Muscle layer of duodenum (tissue), 2 donors: ENCODE measurements at regions not wholly inside any gene's neighbourhood (a gene's known extent, or its start where the extent isn't known, plus 50 kb on each side); places are given as distances from the start of the nearest gene placed in this dataset.

Source experiments
- H3K27ac ChIP-seq: one replicate; pipeline ENCODE4 v1.7.0; 2013; ENCODE audit warnings: mild to moderate bottlenecking, low read length
- H3K27me3 ChIP-seq: one replicate; pipeline ENCODE4 v1.7.0; 2013; ENCODE audit warnings: low read depth, mild to moderate bottlenecking, control low read depth, low read length
- H3K36me3 ChIP-seq, 2 donors: one replicate each; pipeline ENCODE4 v1.7.0; 2013; ENCODE audit warnings: low read length in 2 of 2, control low read depth in 1 of 2, mild to moderate bottlenecking in 1 of 2; ENCODE audit not compliant: insufficient read depth in 2 of 2, control insufficient read depth in 1 of 2
- H3K4me1 ChIP-seq, 2 donors: one replicate each; pipeline ENCODE4 v1.7.0; 2013; ENCODE audit warnings: low read length in 2 of 2, mild to moderate bottlenecking in 2 of 2, control low read depth in 1 of 2, moderate library complexity in 1 of 2; ENCODE audit not compliant: insufficient read depth in 2 of 2, control insufficient read depth in 1 of 2
- H3K4me3 ChIP-seq, 2 donors: one replicate each; pipeline ENCODE4 v1.7.0; 2013; ENCODE audit warnings: low read length in 2 of 2, low read depth in 1 of 2, mild to moderate bottlenecking in 1 of 2
- H3K9me3 ChIP-seq, 2 donors: one replicate each; pipeline ENCODE4 v1.7.0; 2013; ENCODE audit warnings: low read length in 2 of 2, control low read depth in 1 of 2, mild to moderate bottlenecking in 1 of 2; ENCODE audit not compliant: control insufficient read depth in 1 of 2
- donor health status: healthy.

DNA sequence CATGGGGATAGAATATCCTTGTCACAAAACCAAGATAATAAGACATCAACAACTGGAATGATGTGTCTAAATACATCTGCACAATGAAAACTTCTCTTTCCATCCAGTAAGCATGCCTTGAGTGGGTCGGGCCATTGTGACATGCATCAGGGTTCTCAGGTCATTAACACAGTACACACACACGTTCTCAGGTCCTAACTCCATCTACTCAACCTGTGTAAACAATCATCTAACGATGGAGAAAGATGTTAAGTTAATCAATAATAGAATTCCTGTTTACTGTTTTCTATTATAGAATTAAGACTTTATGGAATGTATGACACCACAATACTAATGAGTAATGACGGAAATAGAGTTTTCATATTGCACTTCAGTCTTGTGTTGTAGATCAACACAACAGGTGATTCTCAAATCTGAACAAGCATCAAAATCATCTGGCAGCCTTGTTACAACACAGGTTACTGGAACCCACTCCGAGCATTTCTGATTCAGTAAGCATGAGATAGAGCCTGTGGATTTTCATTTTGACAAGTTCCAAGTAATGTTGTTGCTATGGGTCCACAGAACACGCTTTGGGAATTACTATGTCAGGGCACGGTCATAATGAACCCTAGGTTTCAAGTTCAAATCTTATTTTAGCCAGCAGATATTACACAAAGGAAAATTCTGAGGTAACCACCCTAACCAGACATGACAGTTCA is 315.8 kb upstream of the TEX13C start:
- Histone ChIP-seq H3K4me1 (no peaks in the 10 kb centered on the region), H3K4me3 (no peak overlapping the region), H3K27ac (no peak overlapping the region), H3K36me3 (no peaks in the 10 kb centered on the region), H3K27me3 (no peaks in the 10 kb centered on the region), H3K9me3 (no peaks in the 10 kb centered on the region)

DNA sequence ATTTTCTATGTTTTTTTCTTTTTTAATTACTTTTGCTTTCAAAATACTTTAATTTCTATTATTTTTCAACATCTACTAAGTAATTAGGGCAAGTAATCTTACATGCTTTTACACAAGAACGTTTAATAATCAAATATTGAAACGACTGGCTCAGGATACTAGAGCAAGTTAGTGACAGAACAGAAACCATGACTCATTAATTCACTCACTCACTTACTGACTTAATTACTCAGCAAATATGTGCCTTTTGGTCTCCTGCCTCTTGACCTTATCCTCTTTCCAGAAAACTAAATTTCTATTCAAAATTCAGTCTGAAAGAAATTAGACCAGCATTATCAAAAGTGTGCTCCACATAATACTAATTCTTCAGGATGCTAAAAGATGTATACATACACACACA is 314.9 kb upstream of the TEX13C start:
- Histone ChIP-seq H3K27me3 (no peaks in the 10 kb centered on the region), H3K36me3 (no peaks in the 10 kb centered on the region), H3K4me3 (no peak overlapping the region), H3K9me3 (no peaks in the 10 kb centered on the region), H3K4me1 (no peaks in the 10 kb centered on the region), H3K27ac (no peak overlapping the region)

GRCh38 chrX:125005863-125006262 is 313.8 kb upstream of the TEX13C start:
- Histone ChIP-seq H3K4me3 (no peak overlapping the region), H3K4me1 (no peaks in the 10 kb centered on the region), H3K27me3 (no peaks in the 10 kb centered on the region), H3K36me3 (no peaks in the 10 kb centered on the region), H3K27ac (no peak overlapping the region), H3K9me3 (no peaks in the 10 kb centered on the region)

DNA sequence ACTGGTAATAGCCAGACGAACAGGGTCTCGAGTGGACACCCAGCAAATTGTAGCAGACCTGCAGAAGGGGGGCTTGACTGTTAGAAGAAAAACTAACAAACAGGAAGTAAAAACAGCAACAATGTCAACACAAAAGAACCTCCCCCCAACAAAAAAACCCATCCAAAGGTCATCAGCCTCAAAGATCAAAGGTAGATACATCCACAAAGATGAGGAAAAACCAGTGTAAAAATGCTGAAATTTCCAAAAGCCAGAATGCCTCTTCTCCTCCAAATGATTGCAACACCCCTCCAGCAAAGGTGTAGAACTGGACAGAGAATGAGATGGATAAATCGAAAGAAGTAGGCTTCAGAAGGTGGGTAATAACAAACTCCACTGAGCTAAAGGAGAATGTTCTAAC is 313.0 kb upstream of the TEX13C start:
- Histone ChIP-seq H3K4me3 (no peak overlapping the region), H3K4me1 (no peaks in the 10 kb centered on the region), H3K27me3 (no peaks in the 10 kb centered on the region), H3K27ac (no peak overlapping the region), H3K36me3 (no peaks in the 10 kb centered on the region), H3K9me3 (no peaks in the 10 kb centered on the region)

DNA sequence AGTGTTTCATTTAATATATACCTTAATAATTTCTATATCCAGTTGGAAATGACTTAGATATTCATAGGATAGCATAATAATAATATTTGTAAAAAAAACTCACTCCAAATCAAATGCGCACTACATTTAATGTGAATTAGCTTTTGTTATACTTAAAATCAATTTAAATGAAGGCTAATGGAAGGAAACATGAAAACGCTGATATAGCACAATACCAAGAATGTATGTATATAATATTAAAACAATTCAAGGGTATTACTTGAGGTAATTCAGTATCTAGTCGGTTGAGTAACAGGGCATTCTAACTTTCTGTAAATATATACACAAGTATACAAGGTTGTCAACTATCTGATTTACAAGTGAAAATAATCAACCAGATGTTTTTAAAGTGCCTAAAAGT is 307.1 kb upstream of the TEX13C start:
- Histone ChIP-seq H3K4me3 (no peak overlapping the region), H3K27me3 (no peaks in the 10 kb centered on the region), H3K36me3 (no peaks in the 10 kb centered on the region), H3K27ac (no peak overlapping the region), H3K9me3 (no peaks in the 10 kb centered on the region), H3K4me1 (no peaks in the 10 kb centered on the region)

GRCh38 chrX:125029131-125029530 is 290.5 kb upstream of the TEX13C start:
- H3K4me3 ChIP-seq, result no peak overlapping the region
- H3K36me3 ChIP-seq, result no peaks in the 10 kb centered on the region
- H3K27ac ChIP-seq, result no peak overlapping the region
- H3K4me1 ChIP-seq, result no peaks in the 10 kb centered on the region
- H3K9me3 ChIP-seq, result no peaks in the 10 kb centered on the region
- H3K27me3 ChIP-seq, result no peaks in the 10 kb centered on the region
